ENCODE measurements at regions not wholly inside any gene's neighbourhood (a gene's known extent, or its start where the extent isn't known, plus 50 kb on each side); places are given as distances from the start of the nearest gene placed in this dataset.

- TF ChIP-seq CTCF (IDR thresholded peaks at IDR 0.05) (no peak), POLR2A (IDR thresholded peaks at IDR 0.05) (no peak), POLR2AphosphoS5 (IDR thresholded peaks at IDR 0.05) (no peak), EP300 (IDR thresholded peaks at IDR 0.05) (no peak)
These were observed 311.8 kb upstream of the DPYD start for GRCh38 chr1:98232678-98233077.
